ENCODE measurements at regions not wholly inside any gene's neighbourhood (a gene's known extent, or its start where the extent isn't known, plus 50 kb on each side); places are given as distances from the start of the nearest gene placed in this dataset.
"Not testable (repeated sequence)": the region's sequence is repeated elsewhere in the genome, so short reads cannot be mapped to it uniquely, and the experiment has no call there.

DNA sequence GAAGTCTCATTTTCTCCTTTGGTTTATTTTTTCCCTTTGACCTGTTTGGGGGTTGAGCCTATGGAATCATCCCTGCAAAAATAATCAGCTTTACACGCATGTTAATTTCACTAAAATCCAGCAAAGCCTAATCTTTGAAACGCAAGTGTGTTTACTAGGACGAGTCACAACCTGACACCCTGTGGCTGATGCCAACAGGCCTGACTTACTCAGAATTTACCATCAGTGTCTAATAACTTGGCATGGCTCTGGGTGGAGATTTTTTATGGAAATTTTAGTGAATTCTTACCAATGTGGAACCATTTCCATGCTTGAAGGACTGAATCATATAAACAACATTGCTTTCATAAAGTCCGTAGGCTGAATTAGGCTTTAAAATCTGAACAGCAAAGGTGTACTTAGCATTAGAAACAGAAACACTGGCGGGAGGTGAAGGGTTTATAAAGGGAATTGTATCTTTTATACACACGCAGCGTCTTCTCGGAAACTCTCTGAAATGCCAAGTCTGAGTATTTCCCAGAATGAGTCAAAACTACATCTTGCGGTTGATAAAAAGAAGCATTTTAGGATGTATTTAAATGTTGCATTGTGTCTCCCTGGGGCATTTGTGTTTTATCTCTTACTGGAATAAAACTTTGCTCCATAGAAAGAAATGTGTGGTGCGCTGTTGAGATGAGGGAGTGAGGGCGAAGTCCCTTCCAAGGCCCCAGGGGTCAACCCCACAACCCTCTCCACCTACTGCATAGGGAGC lies 81.2 kb downstream of the DACT2 start:
- no peaks in the 10 kb centered on the region for H3K9me3 Mint-ChIP-seq
- Histone ChIP-seq H3K4me3 (ENCODE audit: control insufficient read depth in 1 of 2, extremely low read depth in 1 of 2, low read length in 1 of 2) (no peak overlapping the region), H3K4me1 (ENCODE audit: control insufficient read depth in 1 of 2, extremely low read depth in 1 of 2, insufficient read depth in 2 of 2, low read length in 2 of 2) (no peaks in the 10 kb centered on the region), H3K27me3 (replicated peaks in 1 of 2; ENCODE audit: control insufficient read depth in 2 of 2, extremely low read depth in 1 of 2, insufficient read depth in 2 of 2, low read length in 1 of 2) (peaks cover 0 to 14% of the 10 kb centered on the region in 2 experiments), H3K36me3 (ENCODE audit: control insufficient read depth in 2 of 2, extremely low read depth in 1 of 2, insufficient read depth in 1 of 2, low read length in 1 of 2) (no peaks in the 10 kb centered on the region), H3K9me3 (no peaks in the 10 kb centered on the region), H3K27ac (ENCODE audit: low read length) (no peak overlapping the region)
- CTCF ChIA-PET: no interaction called here
- POLR2A ChIA-PET: no interaction called here
- H3K4me3 Mint-ChIP-seq: no peak overlapping the region
- no peaks in the 10 kb centered on the region for H3K36me3 Mint-ChIP-seq
- H3K27me3 Mint-ChIP-seq: peaks cover 0 to 3% of the 10 kb centered on the region in 2 donors
- ATAC-seq (replicated peaks in 1 of 4): no peak
- H3K4me1 Mint-ChIP-seq: no peaks in the 10 kb centered on the region
- DNase-seq: no peak
- H3K27ac Mint-ChIP-seq: no peak overlapping the region
- WGBS (ENCODE audit: insufficient coverage): 73% methylated on average over 4 of the region's 11 CpGs

DNA sequence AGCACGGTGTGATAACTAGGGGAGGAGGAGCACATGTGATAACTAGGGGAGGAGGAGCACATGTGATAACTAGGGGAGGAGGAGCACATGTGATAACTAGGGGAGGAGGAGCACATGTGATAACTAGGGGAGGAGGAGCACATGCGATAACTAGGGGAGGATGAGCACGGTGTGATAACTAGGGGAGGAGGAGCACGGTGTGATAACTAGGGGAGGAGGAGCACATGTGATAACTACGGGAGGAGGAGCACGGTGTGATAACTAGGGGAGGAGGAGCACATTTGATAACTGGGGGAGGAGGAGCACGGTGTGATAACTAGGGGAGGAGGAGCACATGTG lies 85.7 kb downstream of the DACT2 start:
- H3K9me3 ChIP-seq; H3K27ac Mint-ChIP-seq; H3K4me1 ChIP-seq (ENCODE audit: control insufficient read depth in 1 of 2, extremely low read depth in 1 of 2, insufficient read depth in 2 of 2, low read length in 2 of 2); H3K4me3 ChIP-seq (ENCODE audit: control insufficient read depth in 1 of 2, extremely low read depth in 1 of 2, low read length in 1 of 2); CTCF ChIA-PET; DNase-seq; H3K27me3 Mint-ChIP-seq; H3K4me3 Mint-ChIP-seq; H3K36me3 ChIP-seq (ENCODE audit: control insufficient read depth in 2 of 2, extremely low read depth in 1 of 2, insufficient read depth in 1 of 2, low read length in 1 of 2); H3K4me1 Mint-ChIP-seq; H3K27ac ChIP-seq (ENCODE audit: low read length); H3K36me3 Mint-ChIP-seq; H3K9me3 Mint-ChIP-seq; POLR2A ChIA-PET; ATAC-seq (replicated peaks in 1 of 4): not testable (repeated sequence)
- H3K27me3 ChIP-seq (replicated peaks in 1 of 2; ENCODE audit: control insufficient read depth in 2 of 2, extremely low read depth in 1 of 2, insufficient read depth in 2 of 2, low read length in 1 of 2): peaks cover 0 to 17% of the 10 kb centered on the region in 2 experiments
- 100% methylated on average over 5 of the region's 7 CpGs for WGBS (ENCODE audit: insufficient coverage)

DNA sequence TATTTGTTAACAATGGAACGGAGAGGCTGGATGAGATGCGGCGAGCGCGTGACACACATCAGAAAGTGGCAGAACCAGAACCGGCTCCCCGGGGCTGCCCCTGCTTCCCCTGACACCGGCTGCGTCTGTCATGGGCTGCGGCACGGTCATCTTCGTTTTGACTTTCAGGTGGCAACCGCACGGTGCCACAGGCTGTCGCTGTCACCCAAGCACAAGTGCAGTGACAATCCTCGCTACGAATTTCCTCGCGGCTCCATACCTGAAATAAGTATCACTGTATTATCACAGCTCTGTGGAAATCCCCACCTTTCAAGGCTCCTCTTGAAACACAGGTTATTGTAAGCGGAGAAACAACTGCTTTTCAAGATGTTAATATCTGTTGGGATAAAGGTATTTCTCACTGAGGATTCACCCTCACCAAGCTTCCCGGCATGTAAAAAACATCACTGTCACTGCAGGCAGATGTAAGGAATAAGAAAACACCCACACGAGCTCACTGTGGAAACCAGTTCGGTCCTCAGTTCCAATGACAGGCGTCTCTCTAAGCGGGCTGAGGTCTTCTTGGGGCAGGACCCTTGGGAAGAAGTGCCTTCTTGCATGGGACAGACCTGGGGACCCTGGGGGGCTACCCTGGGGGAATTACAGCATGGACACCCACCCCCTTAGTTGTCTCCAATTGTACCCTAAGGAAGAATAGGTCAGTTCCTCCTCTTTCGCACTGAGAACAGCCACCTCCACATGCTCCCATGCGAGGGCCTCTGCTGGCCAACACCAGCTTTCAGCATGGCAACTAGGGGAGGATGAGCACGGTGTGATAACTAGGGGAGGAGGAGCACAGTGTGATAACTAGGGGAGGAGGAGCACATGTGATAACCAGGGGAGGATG lies 86.3 kb downstream of the DACT2 start:
- no peaks in the 10 kb centered on the region for H3K9me3 ChIP-seq
- H3K36me3 ChIP-seq (ENCODE audit: control insufficient read depth in 2 of 2, extremely low read depth in 1 of 2, insufficient read depth in 1 of 2, low read length in 1 of 2): no peaks in the 10 kb centered on the region
- no peaks in the 10 kb centered on the region for H3K4me1 ChIP-seq (ENCODE audit: control insufficient read depth in 1 of 2, extremely low read depth in 1 of 2, insufficient read depth in 2 of 2, low read length in 2 of 2)
- ChIA-PET CTCF (no interaction called here), POLR2A (no interaction called here)
- peaks cover 0 to 18% of the 10 kb centered on the region in 2 experiments for H3K27me3 ChIP-seq (replicated peaks in 1 of 2; ENCODE audit: control insufficient read depth in 2 of 2, extremely low read depth in 1 of 2, insufficient read depth in 2 of 2, low read length in 1 of 2)
- WGBS (ENCODE audit: insufficient coverage): 82% methylated on average over 18 of the region's 28 CpGs
- no peaks in the 10 kb centered on the region for H3K9me3 Mint-ChIP-seq
- H3K4me3 ChIP-seq (ENCODE audit: control insufficient read depth in 1 of 2, extremely low read depth in 1 of 2, low read length in 1 of 2): no peak overlapping the region
- no peak overlapping the region for H3K4me3 Mint-ChIP-seq
- no peak overlapping the region for H3K27ac ChIP-seq (ENCODE audit: low read length)
- H3K36me3 Mint-ChIP-seq: no peaks in the 10 kb centered on the region
- ATAC-seq (replicated peaks in 1 of 4): no peak
- DNase-seq: no peak
- H3K27me3 Mint-ChIP-seq: peaks cover 8 to 11% of the 10 kb centered on the region in 2 donors
- no peaks in the 10 kb centered on the region for H3K4me1 Mint-ChIP-seq
- H3K27ac Mint-ChIP-seq: no peak overlapping the region

DNA sequence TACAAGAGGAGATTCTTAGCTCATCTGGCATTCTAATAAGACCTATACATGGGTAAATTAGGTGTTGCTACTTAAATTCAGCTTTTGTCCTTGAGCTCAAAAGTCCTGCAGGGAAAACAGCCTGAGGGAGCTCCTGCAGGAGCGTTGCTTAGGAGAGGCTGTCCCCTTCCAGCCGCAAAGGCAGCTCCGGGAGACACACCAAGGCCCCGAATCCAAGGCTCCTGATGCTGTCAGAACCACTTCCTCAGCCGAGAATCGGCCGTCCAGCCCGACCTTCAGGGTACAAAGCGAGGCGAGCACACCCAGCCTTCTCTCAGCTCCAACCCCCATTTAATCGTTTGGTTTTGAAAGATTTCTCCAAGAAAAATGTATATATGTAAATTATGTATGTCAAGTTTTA lies 87.0 kb downstream of the DACT2 start:
- H3K27ac Mint-ChIP-seq: no peak overlapping the region
- no peak overlapping the region for H3K27ac ChIP-seq (ENCODE audit: low read length)

DNA sequence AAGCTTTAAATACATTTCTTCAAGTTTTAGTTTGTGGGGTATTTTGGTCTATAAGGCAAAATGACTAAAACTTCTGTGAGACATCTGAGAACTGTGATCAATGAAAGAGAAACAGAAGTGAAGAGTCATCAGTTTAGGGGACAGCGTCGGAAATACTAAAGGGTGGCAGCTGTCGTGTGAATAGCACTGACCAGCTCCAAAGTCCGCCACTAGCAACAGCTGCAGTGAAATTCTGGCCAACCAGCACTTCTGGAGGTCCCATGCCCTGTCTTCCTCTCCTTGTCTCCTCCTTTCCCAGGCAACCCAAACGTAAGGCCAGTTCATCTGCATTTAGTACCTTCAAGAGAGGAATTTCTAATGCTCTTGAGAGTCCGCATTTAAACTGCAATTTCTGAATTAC lies 87.5 kb downstream of the DACT2 start:
- Histone ChIP-seq H3K27me3 (replicated peaks in 1 of 2; ENCODE audit: control insufficient read depth in 2 of 2, extremely low read depth in 1 of 2, insufficient read depth in 2 of 2, low read length in 1 of 2) (peaks cover 0 to 23% of the 10 kb centered on the region in 2 experiments), H3K4me3 (ENCODE audit: control insufficient read depth in 1 of 2, extremely low read depth in 1 of 2, low read length in 1 of 2) (no peak overlapping the region), H3K27ac (ENCODE audit: low read length) (no peak overlapping the region), H3K9me3 (no peaks in the 10 kb centered on the region), H3K4me1 (ENCODE audit: control insufficient read depth in 1 of 2, extremely low read depth in 1 of 2, insufficient read depth in 2 of 2, low read length in 2 of 2) (no peaks in the 10 kb centered on the region), H3K36me3 (ENCODE audit: control insufficient read depth in 2 of 2, extremely low read depth in 1 of 2, insufficient read depth in 1 of 2, low read length in 1 of 2) (no peaks in the 10 kb centered on the region)
- no peaks in the 10 kb centered on the region for H3K36me3 Mint-ChIP-seq
- ChIA-PET POLR2A (no interaction called here), CTCF (no interaction called here)
- no peaks in the 10 kb centered on the region for H3K9me3 Mint-ChIP-seq
- H3K4me1 Mint-ChIP-seq: no peaks in the 10 kb centered on the region
- ATAC-seq (replicated peaks in 1 of 4): no peak
- H3K4me3 Mint-ChIP-seq: no peak overlapping the region
- WGBS (ENCODE audit: insufficient coverage): 29% methylated on average over 4 of the region's 6 CpGs
- H3K27ac Mint-ChIP-seq: no peak overlapping the region
- H3K27me3 Mint-ChIP-seq: peaks cover 9 to 13% of the 10 kb centered on the region in 2 donors
- DNase-seq: no peak

More for the DNA sequence above, 87.0 kb downstream of the DACT2 start:
- 37% methylated on average over 4 of the region's 11 CpGs for WGBS (ENCODE audit: insufficient coverage)
- Mint-ChIP-seq H3K9me3 (no peaks in the 10 kb centered on the region), H3K27me3 (peaks cover 9 to 13% of the 10 kb centered on the region in 2 donors), H3K4me3 (no peak overlapping the region), H3K4me1 (no peaks in the 10 kb centered on the region), H3K36me3 (no peaks in the 10 kb centered on the region)
- Histone ChIP-seq H3K4me3 (ENCODE audit: control insufficient read depth in 1 of 2, extremely low read depth in 1 of 2, low read length in 1 of 2) (no peak overlapping the region), H3K36me3 (ENCODE audit: control insufficient read depth in 2 of 2, extremely low read depth in 1 of 2, insufficient read depth in 1 of 2, low read length in 1 of 2) (no peaks in the 10 kb centered on the region), H3K4me1 (ENCODE audit: control insufficient read depth in 1 of 2, extremely low read depth in 1 of 2, insufficient read depth in 2 of 2, low read length in 2 of 2) (no peaks in the 10 kb centered on the region), H3K27me3 (replicated peaks in 1 of 2; ENCODE audit: control insufficient read depth in 2 of 2, extremely low read depth in 1 of 2, insufficient read depth in 2 of 2, low read length in 1 of 2) (peaks cover 0 to 22% of the 10 kb centered on the region in 2 experiments), H3K9me3 (no peaks in the 10 kb centered on the region)
- ATAC-seq (replicated peaks in 1 of 4) (no peak), DNase-seq (no peak)
- POLR2A ChIA-PET: no interaction called here
- CTCF ChIA-PET: no interaction called here

DNA sequence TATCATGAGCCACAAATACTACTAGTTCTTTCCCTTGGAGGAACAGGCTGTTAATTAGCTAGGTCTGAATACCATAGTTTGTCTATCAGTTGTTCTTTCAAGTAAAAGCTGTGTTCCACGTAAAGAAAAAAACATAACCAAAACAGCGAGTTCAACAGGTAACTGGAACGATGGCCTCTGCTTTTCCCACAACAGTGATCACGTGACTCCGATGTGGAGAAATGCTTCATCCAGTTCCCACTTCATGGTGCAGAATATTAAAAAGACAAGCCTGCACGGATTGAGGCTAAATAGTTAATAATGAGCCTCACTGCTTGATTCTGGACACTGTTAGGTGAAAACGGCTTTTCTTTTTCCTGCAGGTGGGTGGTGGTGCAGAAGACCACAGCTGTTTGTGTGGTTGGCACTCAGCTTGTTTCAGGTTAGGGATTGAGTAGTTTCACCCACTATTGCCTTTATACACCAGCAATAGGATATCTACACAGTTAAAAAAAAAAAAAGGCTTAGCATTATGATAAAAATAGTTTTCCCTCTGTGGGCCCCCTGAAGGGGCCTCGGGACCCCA lies 88.1 kb downstream of the DACT2 start:
- no peak overlapping the region for H3K4me3 ChIP-seq (ENCODE audit: control insufficient read depth in 1 of 2, extremely low read depth in 1 of 2, low read length in 1 of 2)
- H3K27ac Mint-ChIP-seq: no peak overlapping the region
- H3K27me3 ChIP-seq (replicated peaks in 1 of 2; ENCODE audit: control insufficient read depth in 2 of 2, extremely low read depth in 1 of 2, insufficient read depth in 2 of 2, low read length in 1 of 2): peaks cover 0 to 23% of the 10 kb centered on the region in 2 experiments
- ATAC-seq (replicated peaks in 1 of 4) (no peak), DNase-seq (no peak)
- CTCF ChIA-PET: no interaction called here
- no peaks in the 10 kb centered on the region for H3K4me1 Mint-ChIP-seq
- H3K4me1 ChIP-seq (ENCODE audit: control insufficient read depth in 1 of 2, extremely low read depth in 1 of 2, insufficient read depth in 2 of 2, low read length in 2 of 2): no peaks in the 10 kb centered on the region
- H3K36me3 Mint-ChIP-seq: no peaks in the 10 kb centered on the region
- no peaks in the 10 kb centered on the region for H3K9me3 ChIP-seq
- POLR2A ChIA-PET: no interaction called here
- H3K4me3 Mint-ChIP-seq: no peak overlapping the region
- peaks cover 13% of the 10 kb centered on the region in 2 donors for H3K27me3 Mint-ChIP-seq
- H3K27ac ChIP-seq (ENCODE audit: low read length): no peak overlapping the region
- no peaks in the 10 kb centered on the region for H3K9me3 Mint-ChIP-seq
- WGBS (ENCODE audit: insufficient coverage): no CpG with 5 or more reads among the region's 8 CpGs
- H3K36me3 ChIP-seq (ENCODE audit: control insufficient read depth in 2 of 2, extremely low read depth in 1 of 2, insufficient read depth in 1 of 2, low read length in 1 of 2): no peaks in the 10 kb centered on the region

Data from T-cell (primary cell).